Activated CD8-positive, alpha-beta T cell treated with anti-CD3 and anti-CD28 coated beads for 36 hours (primary cell): ENCODE measurements at regions not wholly inside any gene's neighbourhood (a gene's known extent, or its start where the extent isn't known, plus 50 kb on each side); places are given as distances from the start of the nearest gene placed in this dataset.

ENCODE experiments used
- ATAC-seq: fragments of 200-7000 bp; cut with Tn5 transposase; one replicate; pipeline ENCODE4 v1.10.0; 2021; ENCODE audit warnings: mild to moderate bottlenecking, moderate library complexity
- CTCF ChIA-PET: fragments of 350-600 bp; sonication (Branson Sonifier 250); formaldehyde crosslinking; loops from one replicate; lab custom pipeline; 2021; ENCODE audit warnings: antibody characterized with exemption; lab: Charles Lee
- POLR2A ChIA-PET: fragments of 350-600 bp; sonication (Branson Sonifier 250); formaldehyde crosslinking; loops from one replicate; lab custom pipeline; 2021; ENCODE audit warnings: antibody characterized with exemption; lab: Charles Lee
- DNase-seq: peaks from one replicate; pipeline ENCODE4 v3.0.0-alpha.2; 2020
- H3K27ac Mint-ChIP-seq: one replicate; pipeline ENCODE4 v1.8.0; 2021; ENCODE audit warnings: mild to moderate bottlenecking, mixed read lengths
- H3K27me3 Mint-ChIP-seq: one replicate; pipeline ENCODE4 v1.8.0; 2021; ENCODE audit warnings: mixed read lengths
- H3K36me3 Mint-ChIP-seq: one replicate; pipeline ENCODE4 v1.8.0; 2021; ENCODE audit warnings: low read depth, mixed read lengths
- H3K4me1 Mint-ChIP-seq: one replicate; pipeline ENCODE4 v1.8.0; 2021; ENCODE audit warnings: low read depth, mixed read lengths
- H3K4me3 Mint-ChIP-seq: one replicate; pipeline ENCODE4 v1.8.0; 2021; ENCODE audit warnings: mild to moderate bottlenecking, moderate library complexity, mixed read lengths
- H3K9me3 Mint-ChIP-seq: one replicate; pipeline ENCODE4 v1.8.0; 2021; ENCODE audit warnings: mixed read lengths
- intact Hi-C: fragments of 100-400 bp; cut with micrococcal nuclease; formaldehyde crosslinking; loops from one replicate; pipeline ENCODE4 v1.10.0; 2022
- TF ChIP-seq, protein P1 (sequence below): fragments of 200-600 bp; IDR thresholded peaks from one replicate; pipeline ENCODE4 v1.8.0; 2022; ENCODE audit warnings: antibody characterized with exemption, mild to moderate bottlenecking

DNA sequence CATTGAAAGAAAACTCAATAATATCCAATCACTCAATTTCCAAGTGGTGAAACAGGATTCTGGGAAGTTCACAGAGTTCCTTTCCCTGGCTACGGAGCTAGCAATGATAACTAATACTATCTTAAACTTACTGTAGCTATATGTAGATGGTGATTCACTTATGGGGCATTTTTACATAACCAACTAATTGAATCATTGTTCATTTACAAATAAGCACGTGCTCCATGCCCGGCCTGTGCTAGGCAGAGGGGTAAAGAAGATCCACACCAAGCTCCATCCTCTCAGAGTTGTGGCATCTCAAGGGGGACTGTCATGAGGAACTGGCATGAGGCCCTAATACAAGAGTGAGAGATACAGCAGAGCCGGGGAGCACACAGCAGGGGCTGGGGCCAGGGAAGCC, 176.3 kb downstream of the ANKRD30B start:
- POLR2A ChIA-PET: no interaction called here
- no peaks in the 10 kb centered on the region for H3K27me3 Mint-ChIP-seq
- CTCF ChIA-PET: no interaction called here
- no peak for DNase-seq
- TF ChIP-seq, protein P1, sequence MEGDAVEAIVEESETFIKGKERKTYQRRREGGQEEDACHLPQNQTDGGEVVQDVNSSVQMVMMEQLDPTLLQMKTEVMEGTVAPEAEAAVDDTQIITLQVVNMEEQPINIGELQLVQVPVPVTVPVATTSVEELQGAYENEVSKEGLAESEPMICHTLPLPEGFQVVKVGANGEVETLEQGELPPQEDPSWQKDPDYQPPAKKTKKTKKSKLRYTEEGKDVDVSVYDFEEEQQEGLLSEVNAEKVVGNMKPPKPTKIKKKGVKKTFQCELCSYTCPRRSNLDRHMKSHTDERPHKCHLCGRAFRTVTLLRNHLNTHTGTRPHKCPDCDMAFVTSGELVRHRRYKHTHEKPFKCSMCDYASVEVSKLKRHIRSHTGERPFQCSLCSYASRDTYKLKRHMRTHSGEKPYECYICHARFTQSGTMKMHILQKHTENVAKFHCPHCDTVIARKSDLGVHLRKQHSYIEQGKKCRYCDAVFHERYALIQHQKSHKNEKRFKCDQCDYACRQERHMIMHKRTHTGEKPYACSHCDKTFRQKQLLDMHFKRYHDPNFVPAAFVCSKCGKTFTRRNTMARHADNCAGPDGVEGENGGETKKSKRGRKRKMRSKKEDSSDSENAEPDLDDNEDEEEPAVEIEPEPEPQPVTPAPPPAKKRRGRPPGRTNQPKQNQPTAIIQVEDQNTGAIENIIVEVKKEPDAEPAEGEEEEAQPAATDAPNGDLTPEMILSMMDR: no peak
- H3K27ac Mint-ChIP-seq: no peak overlapping the region
- H3K9me3 Mint-ChIP-seq: no peaks in the 10 kb centered on the region
- intact Hi-C loops: no loop called here
- no peaks in the 10 kb centered on the region for H3K36me3 Mint-ChIP-seq
- H3K4me3 Mint-ChIP-seq: no peak overlapping the region
- no peak for ATAC-seq
- H3K4me1 Mint-ChIP-seq: no peaks in the 10 kb centered on the region

DNA sequence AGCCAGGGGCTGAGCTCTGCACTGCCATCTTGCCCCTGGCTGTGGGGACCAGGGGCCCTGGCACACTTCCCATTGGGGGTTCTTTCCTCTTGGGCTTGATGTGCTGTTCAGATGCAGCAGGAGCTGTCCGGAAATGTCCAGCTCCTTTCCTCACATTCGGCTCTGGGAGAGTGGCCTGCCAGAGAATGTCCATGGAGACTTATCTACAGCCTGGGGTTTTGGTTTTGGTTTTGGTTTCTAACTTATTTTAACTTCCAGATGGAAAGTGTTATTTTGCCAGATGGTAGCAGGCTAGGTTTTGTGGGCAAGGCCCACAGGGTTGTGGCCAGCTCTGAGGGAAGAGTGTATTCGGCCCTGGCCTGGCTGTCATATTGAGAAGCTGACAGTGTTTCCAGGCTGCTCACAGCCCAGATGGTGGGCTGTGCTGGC, 177.3 kb downstream of the ANKRD30B start:
- Mint-ChIP-seq H3K36me3 (no peaks in the 10 kb centered on the region), H3K27me3 (no peaks in the 10 kb centered on the region), H3K4me3 (no peak overlapping the region), H3K27ac (no peak overlapping the region), H3K9me3 (no peaks in the 10 kb centered on the region), H3K4me1 (no peaks in the 10 kb centered on the region)
- DNase-seq (no peak), ATAC-seq (no peak)
- TF ChIP-seq, protein P1: no peak
- POLR2A ChIA-PET: no interaction called here
- intact Hi-C loops: no loop called here
- CTCF ChIA-PET: no interaction called here

DNA sequence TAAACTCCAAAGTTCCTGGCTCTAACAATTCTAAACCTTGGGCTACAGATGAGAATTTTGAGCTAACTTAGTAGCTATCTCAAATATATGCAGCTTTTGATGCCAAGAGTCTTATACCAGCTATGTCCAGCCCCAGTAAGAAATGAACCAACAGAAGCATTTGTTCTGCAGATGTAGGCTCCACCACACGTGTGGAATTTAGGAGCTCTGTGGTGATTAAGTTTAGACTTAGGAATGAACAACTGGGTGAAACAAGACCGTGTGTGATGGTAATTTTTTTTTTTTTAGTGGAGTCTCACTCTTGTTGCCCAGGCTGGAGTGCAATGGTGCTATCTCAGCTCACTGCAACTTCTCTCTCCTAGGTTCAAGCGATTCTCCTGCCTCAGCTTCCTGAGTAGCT, 179.7 kb downstream of the ANKRD30B start:
- no peak for ATAC-seq
- TF ChIP-seq, protein P1: no peak
- H3K9me3 Mint-ChIP-seq: no peaks in the 10 kb centered on the region
- CTCF ChIA-PET: interaction anchor here (2.0 kb wide), 1 partner anchor 9 kb away, joined by 4 read pairs; no protein-coding TSS in a partner anchor
- H3K27ac Mint-ChIP-seq: no peak overlapping the region
- H3K4me1 Mint-ChIP-seq: no peaks in the 10 kb centered on the region
- POLR2A ChIA-PET: no interaction called here
- intact Hi-C loops: no loop called here
- H3K4me3 Mint-ChIP-seq: no peak overlapping the region
- H3K36me3 Mint-ChIP-seq: no peaks in the 10 kb centered on the region
- no peaks in the 10 kb centered on the region for H3K27me3 Mint-ChIP-seq
- DNase-seq: no peak

DNA sequence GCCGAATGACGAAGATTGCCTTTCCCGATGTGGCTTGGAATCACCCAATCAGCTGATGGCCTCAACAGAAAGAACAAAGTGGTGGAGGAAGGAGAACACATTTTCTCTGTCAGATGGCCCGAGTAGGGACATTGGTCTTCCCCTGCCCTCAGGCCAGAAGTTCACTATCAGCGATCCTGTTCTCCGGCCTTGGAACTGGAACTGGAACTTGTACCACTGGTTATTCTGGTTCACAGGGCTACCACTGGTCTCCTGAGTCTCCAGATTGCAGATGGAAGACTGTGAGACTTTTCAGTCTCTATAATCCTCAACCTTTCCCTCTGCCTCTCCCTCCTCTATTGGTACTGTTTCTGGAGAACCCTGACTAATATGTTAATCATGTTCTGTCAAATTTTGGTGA, 180.4 kb downstream of the ANKRD30B start:
- ChIA-PET POLR2A (no interaction called here), CTCF (interaction anchor here (2.0 kb wide), 1 partner anchor 10 kb away, joined by 4 read pairs; no protein-coding TSS in a partner anchor)
- TF ChIP-seq, protein P1: no peak
- no peak overlapping the region for H3K4me3 Mint-ChIP-seq
- no peak overlapping the region for H3K27ac Mint-ChIP-seq
- H3K9me3 Mint-ChIP-seq: no peaks in the 10 kb centered on the region
- no peak for DNase-seq
- H3K4me1 Mint-ChIP-seq: no peaks in the 10 kb centered on the region
- ATAC-seq: no peak
- H3K36me3 Mint-ChIP-seq: no peaks in the 10 kb centered on the region
- no peaks in the 10 kb centered on the region for H3K27me3 Mint-ChIP-seq
- intact Hi-C loops: no loop called here

DNA sequence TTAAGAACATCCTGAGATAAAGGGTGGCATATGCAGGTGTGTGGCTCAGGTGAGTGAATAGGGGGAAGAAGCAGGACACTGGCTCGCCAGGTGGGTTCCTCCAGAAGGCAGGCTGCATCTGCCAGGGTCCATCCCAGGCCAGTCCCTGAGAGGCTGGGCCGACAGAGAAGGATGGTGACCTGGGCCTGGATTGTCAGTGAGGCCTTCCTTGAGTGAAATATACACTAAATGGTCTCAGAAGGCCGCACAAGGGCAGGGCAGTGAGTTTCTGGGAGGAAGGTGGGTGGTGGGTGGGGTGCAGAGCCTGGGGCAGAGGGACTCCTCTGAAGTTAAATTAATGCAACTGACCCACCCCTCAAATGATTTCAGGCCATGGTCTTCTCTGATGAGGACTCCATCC, 182.1 kb downstream of the ANKRD30B start:
- Mint-ChIP-seq H3K36me3 (no peaks in the 10 kb centered on the region), H3K27me3 (no peaks in the 10 kb centered on the region), H3K4me1 (no peaks in the 10 kb centered on the region), H3K27ac (no peak overlapping the region), H3K4me3 (no peak overlapping the region), H3K9me3 (no peaks in the 10 kb centered on the region)
- intact Hi-C loops: no loop called here
- DNase-seq (no peak), ATAC-seq (no peak)
- ChIA-PET POLR2A (interaction anchor here (0.7 kb wide), 1 partner anchor 12 kb away, joined by 3 read pairs; no protein-coding TSS in a partner anchor), CTCF (no interaction called here)
- TF ChIP-seq, protein P1: no peak
